ENCODE measurements at regions not wholly inside any gene's neighbourhood (a gene's known extent, or its start where the extent isn't known, plus 50 kb on each side); places are given as distances from the start of the nearest gene placed in this dataset.
A peak's percentile ranks its signal among the peaks of the same experiment; 100 is the strongest.

DNA sequence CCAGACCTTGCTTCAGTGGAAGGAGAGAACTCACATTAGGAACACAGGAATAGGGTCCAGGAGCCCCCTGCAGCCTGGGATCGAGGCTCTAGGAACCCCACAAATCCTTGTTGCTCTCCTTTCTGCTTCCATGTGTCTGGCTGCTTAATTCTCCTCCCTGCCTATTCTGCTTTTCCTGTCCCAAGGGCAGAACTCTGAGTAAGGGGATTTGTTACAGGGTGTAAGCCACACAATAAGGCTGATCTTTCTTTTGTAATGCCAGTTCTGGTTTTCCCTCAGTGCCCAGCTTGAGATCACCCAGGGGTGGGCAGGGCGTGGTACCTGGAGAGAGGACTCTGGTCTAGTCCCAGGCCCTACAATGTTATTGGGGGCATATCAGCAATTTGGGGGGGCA is 119.6 kb upstream of the MGAT5 start:
- peaks cover 19 to 20% of the 10 kb centered on the region in 2 experiments; a peak in 3 of 4 replicates for H3K4me1 ChIP-seq (ENCODE audit: control insufficient read depth in 1 of 2, insufficient read depth in 2 of 2, low read depth in 1 of 2, low read length in 1 of 2)
- no peak overlapping the region for H3K9ac ChIP-seq
- no peak overlapping the region for H2AFZ ChIP-seq (ENCODE audit: low read depth)
- no peaks in the 10 kb centered on the region for H3K27me3 ChIP-seq (ENCODE audit: insufficient read depth)
- DNase-seq, result no peak
- no peak overlapping the region for H3K4me3 ChIP-seq (ENCODE audit: low read depth in 2 of 2, low read length in 1 of 2)
- H3F3A ChIP-seq (replicated peaks; ENCODE audit: insufficient read depth), result peaks cover 16% of the 10 kb centered on the region
- H4K20me1 ChIP-seq (ENCODE audit: insufficient read depth), result no peaks in the 10 kb centered on the region
- H3K9me2 ChIP-seq, result no peaks in the 10 kb centered on the region
- TF ChIP-seq JUND (IDR thresholded peaks at IDR 0.05), result no peak
- TF ChIP-seq, protein P1, sequence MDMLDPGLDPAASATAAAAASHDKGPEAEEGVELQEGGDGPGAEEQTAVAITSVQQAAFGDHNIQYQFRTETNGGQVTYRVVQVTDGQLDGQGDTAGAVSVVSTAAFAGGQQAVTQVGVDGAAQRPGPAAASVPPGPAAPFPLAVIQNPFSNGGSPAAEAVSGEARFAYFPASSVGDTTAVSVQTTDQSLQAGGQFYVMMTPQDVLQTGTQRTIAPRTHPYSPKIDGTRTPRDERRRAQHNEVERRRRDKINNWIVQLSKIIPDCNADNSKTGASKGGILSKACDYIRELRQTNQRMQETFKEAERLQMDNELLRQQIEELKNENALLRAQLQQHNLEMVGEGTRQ (IDR thresholded peaks at IDR 0.05; ENCODE audit: borderline replicate concordance, low read depth, low read length), result no peak
- TF ChIP-seq TEAD4 (IDR thresholded peaks at IDR 0.05; ENCODE audit: borderline replicate concordance, insufficient read depth), result no peak
- no peak for TF ChIP-seq NRF1 (IDR thresholded peaks at IDR 0.05; ENCODE audit: low read depth, low read length)
- TF ChIP-seq, protein P2, sequence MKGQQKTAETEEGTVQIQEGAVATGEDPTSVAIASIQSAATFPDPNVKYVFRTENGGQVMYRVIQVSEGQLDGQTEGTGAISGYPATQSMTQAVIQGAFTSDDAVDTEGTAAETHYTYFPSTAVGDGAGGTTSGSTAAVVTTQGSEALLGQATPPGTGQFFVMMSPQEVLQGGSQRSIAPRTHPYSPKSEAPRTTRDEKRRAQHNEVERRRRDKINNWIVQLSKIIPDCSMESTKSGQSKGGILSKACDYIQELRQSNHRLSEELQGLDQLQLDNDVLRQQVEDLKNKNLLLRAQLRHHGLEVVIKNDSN (IDR thresholded peaks at IDR 0.05; ENCODE audit: borderline replicate concordance, low read depth), result no peak
- TF ChIP-seq SMC3 (IDR thresholded peaks at IDR 0.05; ENCODE audit: low read depth, low read length), result no peak
- TF ChIP-seq EP300 (IDR thresholded peaks at IDR 0.05; ENCODE audit: borderline replicate concordance in 1 of 2, low read depth in 1 of 2, low read length in 1 of 2), result no peak
- TF ChIP-seq RFX5 (IDR thresholded peaks at IDR 0.05; ENCODE audit: low read length), result no peak
- no peak for TF ChIP-seq ELF1 (IDR thresholded peaks at IDR 0.05)
- TF ChIP-seq, protein P3, sequence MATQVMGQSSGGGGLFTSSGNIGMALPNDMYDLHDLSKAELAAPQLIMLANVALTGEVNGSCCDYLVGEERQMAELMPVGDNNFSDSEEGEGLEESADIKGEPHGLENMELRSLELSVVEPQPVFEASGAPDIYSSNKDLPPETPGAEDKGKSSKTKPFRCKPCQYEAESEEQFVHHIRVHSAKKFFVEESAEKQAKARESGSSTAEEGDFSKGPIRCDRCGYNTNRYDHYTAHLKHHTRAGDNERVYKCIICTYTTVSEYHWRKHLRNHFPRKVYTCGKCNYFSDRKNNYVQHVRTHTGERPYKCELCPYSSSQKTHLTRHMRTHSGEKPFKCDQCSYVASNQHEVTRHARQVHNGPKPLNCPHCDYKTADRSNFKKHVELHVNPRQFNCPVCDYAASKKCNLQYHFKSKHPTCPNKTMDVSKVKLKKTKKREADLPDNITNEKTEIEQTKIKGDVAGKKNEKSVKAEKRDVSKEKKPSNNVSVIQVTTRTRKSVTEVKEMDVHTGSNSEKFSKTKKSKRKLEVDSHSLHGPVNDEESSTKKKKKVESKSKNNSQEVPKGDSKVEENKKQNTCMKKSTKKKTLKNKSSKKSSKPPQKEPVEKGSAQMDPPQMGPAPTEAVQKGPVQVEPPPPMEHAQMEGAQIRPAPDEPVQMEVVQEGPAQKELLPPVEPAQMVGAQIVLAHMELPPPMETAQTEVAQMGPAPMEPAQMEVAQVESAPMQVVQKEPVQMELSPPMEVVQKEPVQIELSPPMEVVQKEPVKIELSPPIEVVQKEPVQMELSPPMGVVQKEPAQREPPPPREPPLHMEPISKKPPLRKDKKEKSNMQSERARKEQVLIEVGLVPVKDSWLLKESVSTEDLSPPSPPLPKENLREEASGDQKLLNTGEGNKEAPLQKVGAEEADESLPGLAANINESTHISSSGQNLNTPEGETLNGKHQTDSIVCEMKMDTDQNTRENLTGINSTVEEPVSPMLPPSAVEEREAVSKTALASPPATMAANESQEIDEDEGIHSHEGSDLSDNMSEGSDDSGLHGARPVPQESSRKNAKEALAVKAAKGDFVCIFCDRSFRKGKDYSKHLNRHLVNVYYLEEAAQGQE (IDR thresholded peaks at IDR 0.05; ENCODE audit: low read depth, low read length), result no peak
- TF ChIP-seq, protein P4, sequence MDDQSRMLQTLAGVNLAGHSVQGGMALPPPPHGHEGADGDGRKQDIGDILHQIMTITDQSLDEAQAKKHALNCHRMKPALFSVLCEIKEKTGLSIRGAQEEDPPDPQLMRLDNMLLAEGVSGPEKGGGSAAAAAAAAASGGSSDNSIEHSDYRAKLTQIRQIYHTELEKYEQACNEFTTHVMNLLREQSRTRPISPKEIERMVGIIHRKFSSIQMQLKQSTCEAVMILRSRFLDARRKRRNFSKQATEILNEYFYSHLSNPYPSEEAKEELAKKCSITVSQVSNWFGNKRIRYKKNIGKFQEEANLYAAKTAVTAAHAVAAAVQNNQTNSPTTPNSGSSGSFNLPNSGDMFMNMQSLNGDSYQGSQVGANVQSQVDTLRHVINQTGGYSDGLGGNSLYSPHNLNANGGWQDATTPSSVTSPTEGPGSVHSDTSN (IDR thresholded peaks at IDR 0.05), result no peak
- no peak for TF ChIP-seq MEF2A (IDR thresholded peaks at IDR 0.05; ENCODE audit: borderline replicate concordance, low read depth)
- TF ChIP-seq FOXM1 (IDR thresholded peaks at IDR 0.05; ENCODE audit: low read depth), result no peak
- no peak for TF ChIP-seq NFIC (IDR thresholded peaks at IDR 0.05; ENCODE audit: borderline replicate concordance)
- no peak for TF ChIP-seq RAD21 (IDR thresholded peaks at IDR 0.05; ENCODE audit: low read length)
- TF ChIP-seq, protein P5, sequence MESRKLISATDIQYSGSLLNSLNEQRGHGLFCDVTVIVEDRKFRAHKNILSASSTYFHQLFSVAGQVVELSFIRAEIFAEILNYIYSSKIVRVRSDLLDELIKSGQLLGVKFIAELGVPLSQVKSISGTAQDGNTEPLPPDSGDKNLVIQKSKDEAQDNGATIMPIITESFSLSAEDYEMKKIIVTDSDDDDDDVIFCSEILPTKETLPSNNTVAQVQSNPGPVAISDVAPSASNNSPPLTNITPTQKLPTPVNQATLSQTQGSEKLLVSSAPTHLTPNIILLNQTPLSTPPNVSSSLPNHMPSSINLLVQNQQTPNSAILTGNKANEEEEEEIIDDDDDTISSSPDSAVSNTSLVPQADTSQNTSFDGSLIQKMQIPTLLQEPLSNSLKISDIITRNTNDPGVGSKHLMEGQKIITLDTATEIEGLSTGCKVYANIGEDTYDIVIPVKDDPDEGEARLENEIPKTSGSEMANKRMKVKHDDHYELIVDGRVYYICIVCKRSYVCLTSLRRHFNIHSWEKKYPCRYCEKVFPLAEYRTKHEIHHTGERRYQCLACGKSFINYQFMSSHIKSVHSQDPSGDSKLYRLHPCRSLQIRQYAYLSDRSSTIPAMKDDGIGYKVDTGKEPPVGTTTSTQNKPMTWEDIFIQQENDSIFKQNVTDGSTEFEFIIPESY (IDR thresholded peaks at IDR 0.05; ENCODE audit: borderline replicate concordance, low read depth), result no peak
- peak overlapping the region in 1 of 2 experiments; percentile 22; a peak in 2 of 4 replicates for H3K27ac ChIP-seq (ENCODE audit: low read depth in 2 of 2, low read length in 1 of 2)
- H3K9me3 ChIP-seq, result no peaks in the 10 kb centered on the region
- WGBS (ENCODE audit: low lambda C conversion rate), result 83% methylated on average over 2 of the region's 2 CpGs
- ChIA-PET POLR2A (no interaction called here), CTCF (interaction anchor here (1.0 to 4.5 kb wide), 4 partner anchors 10 to 532 kb away, joined by 3 to 15 read pairs (median 4); no protein-coding TSS in a partner anchor)
- no peak overlapping the region for H3K4me2 ChIP-seq
- no peaks in the 10 kb centered on the region for H3K36me3 ChIP-seq (replicated peaks in 1 of 2; ENCODE audit: control insufficient read depth in 1 of 2, insufficient read depth in 2 of 2, low read length in 1 of 2)
- peaks cover 22% of the 10 kb centered on the region; the same call in 1 of the 2 replicates for H3K79me2 ChIP-seq (ENCODE audit: insufficient read depth)
